Natural killer cell treated with Interleukin-12 subunit alpha and Interleukin-12 subunit beta and Interleukin-15 and Interleukin-18, amount 100 ng/mL, for 72 hours (primary cell): ENCODE measurements at regions not wholly inside any gene's neighbourhood (a gene's known extent, or its start where the extent isn't known, plus 50 kb on each side); places are given as distances from the start of the nearest gene placed in this dataset.
"Not testable (repeated sequence)": the region's sequence is repeated elsewhere in the genome, so short reads cannot be mapped to it uniquely, and the experiment has no call there.

Source experiments
- ATAC-seq, 2 donors: fragments of 150-1000 bp; cut with Tn5 transposase in 1 of 2; sonication (Bioruptor Pico), chemical (Tn5 transposase) in 1 of 2; 2 replicates each; pipeline ENCODE4 v1.10.0; 2021
- DNase-seq: peaks from one replicate; pipeline ENCODE4 v3.0.0; 2022; ENCODE audit warnings: low spot score
- H3K27ac Mint-ChIP-seq, 2 donors: 1 replicate in 1 of 2; 2 replicates in 1 of 2; pipeline ENCODE4 v1.8.0; 2022; ENCODE audit warnings: mixed read lengths in 2 of 2, mild to moderate bottlenecking in 1 of 2, moderate library complexity in 1 of 2
- H3K27me3 Mint-ChIP-seq, 2 donors: 1 replicate in 1 of 2; 2 replicates in 1 of 2; pipeline ENCODE4 v1.8.0; 2022; ENCODE audit warnings: mixed read lengths in 2 of 2
- H3K36me3 Mint-ChIP-seq: one replicate; pipeline ENCODE4 v1.8.0; 2022; ENCODE audit warnings: mixed read lengths
- H3K4me1 Mint-ChIP-seq, 2 donors: 1 replicate in 1 of 2; 2 replicates in 1 of 2; pipeline ENCODE4 v1.8.0; 2022; ENCODE audit warnings: low read depth in 2 of 2, mixed read lengths in 2 of 2, mild to moderate bottlenecking in 1 of 2
- H3K4me3 Mint-ChIP-seq: one replicate; pipeline ENCODE4 v1.8.0; 2022; ENCODE audit warnings: mixed read lengths
- H3K9me3 Mint-ChIP-seq: 2 replicates; pipeline ENCODE4 v1.8.0; 2022; ENCODE audit warnings: mixed read lengths

DNA sequence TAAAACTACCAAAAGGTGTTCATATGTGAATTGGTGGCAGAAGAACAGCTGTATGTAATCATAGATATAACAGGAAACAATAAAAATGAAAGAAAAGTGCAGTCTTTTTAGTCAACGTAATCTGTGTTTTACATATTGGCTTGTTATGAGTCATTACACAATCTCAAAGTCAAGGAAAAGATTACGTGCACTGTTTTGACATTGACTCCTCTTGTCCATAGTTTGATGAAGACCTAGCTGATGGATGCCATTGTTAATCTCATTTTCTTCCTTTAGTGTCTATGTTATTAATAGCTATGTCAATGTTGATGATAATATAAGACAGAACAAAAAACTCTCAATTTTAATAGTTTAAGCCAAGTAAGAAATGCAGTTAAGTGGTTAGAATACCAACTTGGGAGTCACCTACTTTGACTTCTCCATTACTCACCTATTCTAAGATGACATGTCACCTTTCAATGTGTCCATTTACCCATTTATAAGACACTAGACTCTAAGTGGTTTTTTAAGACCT is 84.5 kb upstream of the SAMSN1 start:
- ATAC-seq, result peak; percentile 76 to 90
- peak overlapping the region; percentile 61 for H3K4me3 Mint-ChIP-seq
- no peak for DNase-seq
- peaks cover 17 to 26% of the 10 kb centered on the region in 2 donors for H3K4me1 Mint-ChIP-seq
- peaks cover 4% of the 10 kb centered on the region for H3K9me3 Mint-ChIP-seq
- H3K36me3 Mint-ChIP-seq, result peaks cover 5% of the 10 kb centered on the region
- peaks cover 0 to 2% of the 10 kb centered on the region in 2 donors for H3K27me3 Mint-ChIP-seq
- peak overlapping the region; percentile 78 to 84 for H3K27ac Mint-ChIP-seq

DNA sequence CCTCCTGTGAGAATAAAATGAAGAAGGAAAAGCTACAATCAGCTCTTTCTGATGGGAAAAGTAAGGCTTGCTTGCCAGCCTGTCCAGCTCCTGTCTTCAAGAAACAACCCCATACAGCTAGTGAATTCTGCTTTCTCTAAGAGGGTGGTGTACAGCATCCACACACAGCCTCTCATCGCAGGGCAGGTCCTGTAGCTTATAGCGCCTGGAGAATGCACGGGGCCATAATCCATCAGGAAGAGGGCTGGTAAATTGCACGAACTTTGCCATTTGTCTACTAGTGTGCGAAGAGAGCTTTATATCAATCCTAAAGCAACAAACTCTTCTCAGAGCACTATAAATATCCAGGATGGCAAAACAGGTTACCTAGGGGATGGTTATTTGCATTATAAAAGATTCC is 83.3 kb upstream of the SAMSN1 start:
- Mint-ChIP-seq H3K9me3 (peaks cover 4% of the 10 kb centered on the region), H3K36me3 (peaks cover 15% of the 10 kb centered on the region), H3K4me3 (no peak overlapping the region), H3K27ac (no peak overlapping the region), H3K27me3 (no peaks in the 10 kb centered on the region), H3K4me1 (peaks cover 16 to 26% of the 10 kb centered on the region in 2 donors)
- DNase-seq (no peak), ATAC-seq (no peak)

DNA sequence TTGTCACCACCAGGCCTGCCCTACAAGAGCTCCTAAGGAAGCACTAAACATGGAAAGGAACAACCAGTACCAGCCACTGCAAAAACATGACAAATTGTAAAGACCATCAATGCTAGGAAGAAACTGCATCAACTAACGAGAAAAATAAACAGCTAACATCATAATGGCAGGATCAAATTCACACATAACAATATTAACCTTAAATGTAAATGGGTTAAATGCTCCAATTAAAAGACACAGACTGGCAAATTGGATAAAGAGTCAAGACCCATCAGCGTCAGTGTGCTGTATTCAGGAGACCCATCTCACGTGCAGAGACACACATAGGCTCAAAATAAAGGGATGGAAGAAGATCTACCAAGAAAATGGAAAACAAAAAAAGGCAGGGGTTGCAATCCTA is 77.0 kb upstream of the SAMSN1 start:
- peaks cover 34 to 43% of the 10 kb centered on the region in 2 donors for H3K4me1 Mint-ChIP-seq
- not testable (repeated sequence) for H3K27me3 Mint-ChIP-seq, ATAC-seq, DNase-seq
- H3K27ac Mint-ChIP-seq, result peak overlapping the region in 1 of 2 donors; percentile 6
- H3K9me3 Mint-ChIP-seq, result peaks cover 31% of the 10 kb centered on the region
- H3K4me3 Mint-ChIP-seq, result peak overlapping the region; percentile 2
- H3K36me3 Mint-ChIP-seq, result peaks cover 61% of the 10 kb centered on the region

DNA sequence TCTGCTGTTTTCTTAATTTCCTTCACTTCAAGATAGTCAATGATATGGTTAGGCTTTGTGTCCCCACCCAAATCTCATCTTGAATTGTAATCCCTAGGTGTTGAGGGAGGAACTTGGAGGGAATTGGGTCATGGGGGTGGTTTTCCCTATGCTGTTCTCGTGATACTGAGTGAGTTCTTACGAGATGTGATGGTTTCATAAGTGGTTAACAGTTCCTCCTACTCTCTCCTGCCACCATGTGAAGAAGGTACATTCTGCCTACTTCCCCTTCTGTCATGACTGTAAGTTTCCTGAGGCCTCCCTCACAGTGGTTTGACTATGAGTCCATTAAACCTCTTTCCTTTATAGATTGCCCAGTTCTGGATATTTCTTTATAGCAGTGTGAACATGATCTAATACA is 74.0 kb upstream of the SAMSN1 start:
- Mint-ChIP-seq H3K4me1 (peaks cover 50 to 59% of the 10 kb centered on the region in 2 donors), H3K27me3 (no peaks in the 10 kb centered on the region), H3K27ac (peak overlapping the region; percentile 95 to 98), H3K9me3 (peaks cover 27% of the 10 kb centered on the region), H3K36me3 (peaks cover 71% of the 10 kb centered on the region), H3K4me3 (peak overlapping the region; percentile 75)
- DNase-seq (peak; percentile 78), ATAC-seq (peak; percentile 92 to 94)

DNA sequence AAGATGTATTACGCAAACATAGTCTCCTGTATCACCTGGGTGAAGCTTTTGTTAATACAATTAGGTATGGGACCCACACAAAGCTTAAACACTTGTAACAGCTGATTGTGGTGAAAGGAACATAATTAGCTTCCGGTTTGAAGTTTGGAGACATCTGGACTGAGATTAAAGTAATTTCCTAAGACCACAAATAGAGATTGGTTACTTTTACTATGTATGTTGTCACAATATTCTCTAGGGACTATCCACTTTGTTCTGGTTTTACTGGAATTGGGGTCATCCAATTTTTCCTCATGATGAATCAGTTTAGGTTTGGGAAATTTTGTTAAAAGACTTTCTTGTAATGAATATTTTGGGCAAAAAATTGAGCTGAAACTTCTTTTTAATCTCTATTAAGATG is 71.8 kb upstream of the SAMSN1 start:
- H3K4me1 Mint-ChIP-seq, result peaks cover 49 to 56% of the 10 kb centered on the region in 2 donors
- H3K36me3 Mint-ChIP-seq, result peaks cover 51% of the 10 kb centered on the region
- no peak for ATAC-seq
- peak overlapping the region; percentile 95 to 98 for H3K27ac Mint-ChIP-seq
- DNase-seq, result no peak
- no peaks in the 10 kb centered on the region for H3K27me3 Mint-ChIP-seq
- H3K4me3 Mint-ChIP-seq, result peak overlapping the region; percentile 80
- H3K9me3 Mint-ChIP-seq, result peaks cover 16% of the 10 kb centered on the region

DNA sequence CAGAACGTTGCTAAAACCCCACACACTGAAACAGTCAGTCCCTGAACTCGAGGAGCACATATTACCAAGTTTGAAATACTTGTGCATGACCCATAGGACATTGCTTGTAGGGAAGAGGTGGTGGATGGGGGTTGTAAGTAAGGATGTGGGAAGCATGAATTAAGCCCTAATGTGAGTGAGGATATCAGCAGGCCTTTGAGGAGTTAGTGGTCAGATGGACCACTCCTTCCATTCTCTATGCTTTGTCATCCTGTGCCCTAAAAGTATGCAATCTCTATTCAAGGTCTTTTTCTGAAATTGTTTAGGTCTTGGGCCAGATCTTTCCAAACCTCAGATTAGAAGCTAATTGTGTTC is 70.9 kb upstream of the SAMSN1 start:
- DNase-seq (no peak), ATAC-seq (no peak)
- Mint-ChIP-seq H3K36me3 (peaks cover 49% of the 10 kb centered on the region), H3K9me3 (peaks cover 11% of the 10 kb centered on the region), H3K27me3 (no peaks in the 10 kb centered on the region), H3K4me1 (peaks cover 49 to 55% of the 10 kb centered on the region in 2 donors), H3K27ac (peak overlapping the region; percentile 95 to 98), H3K4me3 (peak overlapping the region; percentile 80)

DNA sequence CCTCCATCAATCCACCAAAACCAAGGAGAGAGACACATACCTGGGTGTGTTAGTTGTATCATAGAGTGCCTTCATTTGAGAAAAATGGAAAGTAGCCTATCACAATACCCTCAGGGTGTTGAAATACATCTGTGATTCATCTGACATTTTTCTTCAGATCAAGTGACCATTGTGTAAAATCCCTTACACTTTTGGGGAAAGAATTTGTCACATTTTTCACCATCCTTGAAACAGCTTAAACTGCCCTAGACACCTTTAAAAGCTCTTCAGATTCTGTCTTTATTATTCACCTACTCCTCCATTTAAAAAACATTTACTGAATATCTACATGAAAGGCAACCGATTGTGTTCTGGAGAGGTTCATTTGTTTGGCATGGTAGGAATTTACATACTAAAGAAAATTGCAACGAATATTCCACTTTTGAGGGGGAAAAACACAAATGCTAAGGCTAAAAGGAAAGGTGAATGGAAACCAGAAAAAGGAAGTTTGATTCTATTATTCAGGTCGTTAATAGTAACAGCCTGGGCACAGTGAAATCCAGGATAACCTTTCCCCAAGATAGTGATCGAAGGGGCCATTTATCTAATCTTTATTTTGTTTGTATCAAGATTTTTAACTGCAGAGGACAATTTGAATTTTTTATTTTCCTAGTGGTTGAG is 70.4 kb upstream of the SAMSN1 start:
- DNase-seq, result no peak
- Mint-ChIP-seq H3K36me3 (peaks cover 53% of the 10 kb centered on the region), H3K4me1 (peaks cover 53 to 58% of the 10 kb centered on the region in 2 donors), H3K9me3 (peaks cover 11% of the 10 kb centered on the region), H3K27me3 (no peaks in the 10 kb centered on the region), H3K4me3 (peak overlapping the region; percentile 80), H3K27ac (peak overlapping the region; percentile 95 to 98)
- ATAC-seq, result peak; percentile 47 to 73

DNA sequence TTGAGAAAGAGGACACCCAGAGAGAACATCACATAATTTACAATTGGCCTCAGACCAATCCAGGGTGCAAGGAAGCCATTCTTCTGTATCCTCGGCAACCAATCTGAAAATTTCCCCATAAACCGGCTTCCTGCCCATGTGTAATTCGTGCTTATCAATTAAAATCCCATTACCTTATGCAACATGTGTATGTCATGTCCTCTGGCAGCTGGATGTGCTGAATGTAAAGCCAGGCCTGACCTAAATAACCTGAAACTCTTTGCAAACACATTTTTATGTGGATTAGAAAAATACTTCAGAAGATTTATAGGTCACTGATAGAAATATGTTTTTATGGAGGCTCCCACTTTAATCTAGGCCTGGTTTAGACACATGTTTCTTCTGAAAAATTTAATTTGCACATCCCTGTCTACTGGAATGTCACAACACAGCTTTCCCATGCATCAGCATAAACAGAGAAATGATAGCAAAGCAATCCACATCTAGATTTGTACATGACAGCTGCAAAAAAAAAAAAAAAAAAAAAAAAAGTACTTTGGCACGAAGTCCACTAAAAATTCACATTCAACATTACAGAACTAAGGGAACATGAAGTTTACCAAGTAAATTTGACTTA is 69.4 kb upstream of the SAMSN1 start:
- peak overlapping the region; percentile 95 to 98 for H3K27ac Mint-ChIP-seq
- H3K27me3 Mint-ChIP-seq, result no peaks in the 10 kb centered on the region
- DNase-seq (no peak), ATAC-seq (no peak)
- peaks cover 62 to 63% of the 10 kb centered on the region in 2 donors for H3K4me1 Mint-ChIP-seq
- H3K9me3 Mint-ChIP-seq, result peaks cover 11% of the 10 kb centered on the region
- peak overlapping the region; percentile 68 for H3K4me3 Mint-ChIP-seq
- H3K36me3 Mint-ChIP-seq, result peaks cover 55% of the 10 kb centered on the region

DNA sequence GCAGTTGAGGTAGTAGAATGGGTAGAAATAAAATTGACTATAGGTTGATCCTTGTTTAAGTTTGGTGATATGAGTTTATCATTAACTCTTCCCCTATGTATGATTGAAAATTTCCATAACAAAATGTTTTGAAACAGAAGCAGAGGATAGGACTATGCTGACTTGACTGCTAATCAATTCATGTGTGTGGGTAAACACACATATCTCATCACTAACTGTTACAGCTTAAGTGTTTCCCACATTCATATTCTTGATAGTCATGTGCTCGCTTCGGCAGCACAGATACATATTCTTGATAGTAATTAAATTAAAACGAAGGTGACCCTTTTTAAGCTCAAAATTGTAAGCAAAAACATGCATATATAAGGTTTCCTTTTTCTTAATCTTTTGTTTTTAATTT is 68.2 kb upstream of the SAMSN1 start:
- no peak for DNase-seq
- Mint-ChIP-seq H3K4me1 (peaks cover 59% of the 10 kb centered on the region in 2 donors), H3K27me3 (no peaks in the 10 kb centered on the region)

DNA sequence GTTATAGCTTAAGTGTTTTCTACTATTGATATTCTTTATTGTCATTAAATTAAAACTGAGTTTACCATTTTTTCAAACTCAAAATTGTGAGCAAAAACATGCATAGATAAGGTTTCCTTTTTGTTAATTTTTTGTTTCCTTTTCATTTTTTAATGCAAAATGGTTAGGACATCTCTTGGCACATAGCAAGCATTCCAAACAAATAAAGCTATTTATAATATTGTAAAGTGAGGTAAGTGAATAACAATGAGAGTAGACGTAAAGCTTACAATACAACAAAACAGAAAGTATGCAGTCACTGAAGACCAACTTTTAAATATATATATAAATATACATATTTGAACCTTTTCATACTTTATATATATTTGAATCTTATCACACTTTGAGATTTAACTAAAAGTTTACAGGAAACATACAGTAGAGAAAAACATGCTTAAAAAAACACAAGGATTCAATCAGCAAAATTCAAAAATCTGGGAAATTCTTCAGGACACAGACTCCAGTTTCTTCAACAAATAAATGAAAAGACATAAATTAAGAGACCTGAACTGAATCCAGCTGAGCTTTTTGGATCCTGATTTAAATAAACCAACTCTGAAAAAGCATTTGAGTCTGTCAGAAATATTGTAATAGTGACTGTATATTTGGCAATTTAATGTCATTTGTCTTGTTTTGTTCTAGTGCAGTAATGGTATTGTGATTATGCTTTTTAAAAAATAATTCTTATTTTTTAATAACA is 67.5 kb upstream of the SAMSN1 start:
- Mint-ChIP-seq H3K4me3 (peak overlapping the region; percentile 68), H3K36me3 (peaks cover 40% of the 10 kb centered on the region), H3K27ac (peak overlapping the region; percentile 95 to 98), H3K27me3 (no peaks in the 10 kb centered on the region), H3K4me1 (peaks cover 54 to 60% of the 10 kb centered on the region in 2 donors), H3K9me3 (no peaks in the 10 kb centered on the region)
- DNase-seq (no peak), ATAC-seq (no peak)

More for the DNA sequence above, 68.2 kb upstream of the SAMSN1 start:
- Mint-ChIP-seq H3K27ac (peak overlapping the region; percentile 95 to 98), H3K36me3 (peaks cover 43% of the 10 kb centered on the region), H3K9me3 (peaks cover under 1% of the 10 kb centered on the region), H3K4me3 (peak overlapping the region; percentile 68)
- ATAC-seq, result peak; percentile 61 to 62

DNA sequence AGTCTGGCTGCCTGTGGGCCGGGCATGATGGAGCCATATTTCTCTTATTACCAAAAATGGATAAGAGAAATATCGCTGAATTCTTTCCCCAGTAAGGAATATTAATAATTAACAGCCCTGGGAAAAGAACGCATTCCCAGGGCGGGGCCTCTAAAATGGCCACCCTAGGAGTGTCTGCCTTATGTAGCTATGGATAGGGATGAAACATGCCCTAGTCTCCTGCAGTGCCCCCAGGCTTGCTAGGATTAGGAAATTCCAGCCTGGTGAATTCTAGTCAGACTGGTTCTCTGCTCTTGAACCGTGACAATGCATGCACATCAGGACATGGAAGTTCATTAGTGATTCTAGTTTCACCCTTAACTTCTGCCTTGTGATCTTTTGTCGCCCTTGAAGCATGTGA is 64.0 kb upstream of the SAMSN1 start:
- peak overlapping the region; percentile 71 to 75 for H3K27ac Mint-ChIP-seq
- not testable (repeated sequence) for ATAC-seq, H3K9me3 Mint-ChIP-seq, H3K27me3 Mint-ChIP-seq, DNase-seq
- H3K36me3 Mint-ChIP-seq, result peaks cover 14% of the 10 kb centered on the region
- H3K4me3 Mint-ChIP-seq, result peak overlapping the region; percentile 60
- H3K4me1 Mint-ChIP-seq, result peaks cover 32 to 46% of the 10 kb centered on the region in 2 donors

DNA sequence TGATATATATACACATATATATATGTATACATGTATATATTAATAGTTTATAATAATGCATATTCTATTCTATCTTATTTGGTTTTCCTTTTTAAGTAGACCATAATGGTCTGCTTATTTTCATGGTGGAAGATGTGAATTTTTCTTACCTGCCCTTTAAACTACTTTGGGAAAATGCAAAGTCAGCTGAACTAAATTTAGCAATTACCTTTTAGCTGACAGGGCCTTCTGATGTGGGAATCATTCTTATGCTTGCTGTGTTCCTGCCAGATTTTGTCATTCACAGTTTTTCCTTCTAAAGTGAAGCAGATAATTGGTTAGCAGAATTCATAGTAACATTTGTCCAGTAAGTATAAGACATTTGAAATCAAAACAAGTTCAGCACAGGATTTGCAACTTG is 63.2 kb upstream of the SAMSN1 start:
- Mint-ChIP-seq H3K4me1 (peaks cover 29 to 40% of the 10 kb centered on the region in 2 donors), H3K9me3 (no peaks in the 10 kb centered on the region), H3K36me3 (peaks cover 14% of the 10 kb centered on the region), H3K4me3 (no peak overlapping the region), H3K27ac (peak overlapping the region; percentile 50 to 75), H3K27me3 (no peaks in the 10 kb centered on the region)
- DNase-seq (no peak), ATAC-seq (no peak)

DNA sequence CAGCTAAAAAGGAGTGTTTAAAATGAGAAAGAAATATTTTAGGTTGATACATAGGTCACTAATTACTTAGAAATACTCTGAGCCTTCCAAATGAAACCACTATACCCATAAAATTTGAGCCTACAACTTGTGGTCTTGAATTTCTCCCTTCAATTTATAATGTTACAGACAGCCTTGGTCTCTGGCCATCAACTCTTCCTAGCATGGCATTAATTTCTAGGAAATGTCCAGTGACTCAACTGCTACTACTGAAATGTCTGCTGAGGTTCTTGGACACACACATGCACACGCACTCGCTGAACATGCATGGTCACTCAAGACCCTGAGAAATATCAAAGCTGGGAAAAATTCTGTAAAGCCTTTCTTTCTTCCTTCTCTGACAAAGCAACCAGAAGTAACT is 61.1 kb upstream of the SAMSN1 start:
- H3K4me3 Mint-ChIP-seq, result peak overlapping the region; percentile 47
- DNase-seq (no peak), ATAC-seq (peak; percentile 61 to 76)
- H3K27me3 Mint-ChIP-seq, result no peaks in the 10 kb centered on the region
- peaks cover 41 to 44% of the 10 kb centered on the region in 2 donors for H3K4me1 Mint-ChIP-seq
- H3K9me3 Mint-ChIP-seq, result peaks cover 3% of the 10 kb centered on the region
- peak overlapping the region; percentile 50 to 87 for H3K27ac Mint-ChIP-seq
- peaks cover 14% of the 10 kb centered on the region for H3K36me3 Mint-ChIP-seq

DNA sequence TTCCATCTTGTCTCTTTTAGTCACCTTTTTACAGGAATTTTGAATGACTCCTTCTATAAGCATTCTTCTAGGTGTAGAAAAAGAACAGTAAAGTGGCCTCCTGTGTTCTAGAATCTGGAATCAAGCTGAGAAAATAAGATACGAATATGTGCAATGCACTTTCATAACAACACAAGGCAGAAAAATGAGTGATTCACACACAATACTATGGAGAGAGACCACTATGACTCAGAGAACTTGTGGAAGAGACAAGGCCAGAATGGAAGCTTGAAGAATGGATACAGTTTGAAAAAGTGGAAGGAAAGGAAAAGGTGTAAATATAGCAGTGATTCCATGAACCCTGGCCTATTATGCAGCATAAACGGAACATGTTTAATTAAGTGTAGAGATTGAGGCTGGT is 57.1 kb upstream of the SAMSN1 start:
- no peak for DNase-seq
- no peak for ATAC-seq
- peaks cover 3% of the 10 kb centered on the region for H3K9me3 Mint-ChIP-seq
- peaks cover 34 to 40% of the 10 kb centered on the region in 2 donors for H3K4me1 Mint-ChIP-seq
- no peaks in the 10 kb centered on the region for H3K27me3 Mint-ChIP-seq
- H3K36me3 Mint-ChIP-seq, result peaks cover 16% of the 10 kb centered on the region
- peak overlapping the region; percentile 13 to 15 for H3K27ac Mint-ChIP-seq
- peak overlapping the region; percentile 53 for H3K4me3 Mint-ChIP-seq
